Astrocyte (in vitro differentiated cells and primary cell): ENCODE measurements at regions not wholly inside any gene's neighbourhood (a gene's known extent, or its start where the extent isn't known, plus 50 kb on each side); places are given as distances from the start of the nearest gene placed in this dataset.

Experiments
- CTCF ChIP-seq: IDR thresholded peaks from 2 replicates; pipeline ENCODE4 v1.5.1; 2011; ENCODE audit warnings: low read depth, mild to moderate bottlenecking, inconsistent platforms, low read length, moderate library complexity; ENCODE audit not compliant: insufficient read depth
- EZH2 ChIP-seq: IDR thresholded peaks from 2 replicates; pipeline ENCODE4 v1.6.1; 2012; ENCODE audit warnings: mild to moderate bottlenecking, low read length, inconsistent platforms; ENCODE audit not compliant: insufficient read depth

DNA sequence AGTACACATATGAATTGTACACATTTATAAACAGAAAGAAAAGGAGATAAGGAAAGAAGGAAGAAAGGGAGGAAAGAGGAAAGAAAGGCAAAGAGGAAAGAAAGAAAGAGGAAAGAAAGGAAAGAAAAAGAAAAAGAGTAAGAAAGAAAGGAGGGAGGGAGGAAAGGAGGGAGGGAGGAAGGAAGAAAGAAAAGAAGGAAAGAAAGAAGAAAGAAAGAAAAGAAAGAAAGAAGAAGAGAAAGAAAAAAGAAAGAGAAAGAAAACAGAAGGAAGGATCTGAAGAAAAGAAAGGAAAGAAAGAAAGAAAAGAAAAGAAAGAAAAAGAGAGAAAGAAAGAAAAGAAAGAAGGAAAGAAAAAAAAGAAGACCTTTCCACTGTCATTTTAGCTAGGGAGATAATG is 571.4 kb upstream of the SALL1 start:
- TF ChIP-seq CTCF (no peak), EZH2 (no peak)
